GM19023 (cell line): ENCODE measurements at regions not wholly inside any gene's neighbourhood (a gene's known extent, or its start where the extent isn't known, plus 50 kb on each side); places are given as distances from the start of the nearest gene placed in this dataset.
"Not testable (repeated sequence)": the region's sequence is repeated elsewhere in the genome, so short reads cannot be mapped to it uniquely, and the experiment has no call there.

Source experiments
- ATAC-seq: cut with Tn5 transposase; IDR thresholded peaks from one replicate; pipeline ENCODE4 v1.9.1; 2021; ENCODE audit warnings: mild to moderate bottlenecking, moderate library complexity; ENCODE audit not compliant: unreplicated experiment

GRCh38 chr2:215565897-215566296 lies 130.0 kb upstream of the FN1 start:
- no peak for ATAC-seq

- ATAC-seq = no peak
Observed at GRCh38 chr2:215557701-215558100, 121.8 kb upstream of the FN1 start.

GRCh38 chr2:215556979-215557378 lies 121.1 kb upstream of the FN1 start:
- ATAC-seq = no peak

- ATAC-seq = no peak
Observed at GRCh38 chr2:215554689-215555498, 119.0 kb upstream of the FN1 start.

- ATAC-seq = no peak
Observed at GRCh38 chr2:215553946-215554345, 118.1 kb upstream of the FN1 start.

- ATAC-seq = no peak
Observed at GRCh38 chr2:215552144-215552580, 116.3 kb upstream of the FN1 start.

- ATAC-seq = no peak
Observed at GRCh38 chr2:215550331-215550730, 114.5 kb upstream of the FN1 start.

GRCh38 chr2:215548714-215549113 lies 112.8 kb upstream of the FN1 start:
- no peak for ATAC-seq

- no peak for ATAC-seq
Observed at GRCh38 chr2:215542690-215543089, 106.8 kb upstream of the FN1 start.

- ATAC-seq = no peak
Observed at GRCh38 chr2:215540658-215541057, 104.8 kb upstream of the FN1 start.

- ATAC-seq = no peak
Observed at GRCh38 chr2:215537611-215538010, 101.7 kb upstream of the FN1 start.

- no peak for ATAC-seq
Observed at GRCh38 chr2:215536510-215536909, 100.6 kb upstream of the FN1 start.

- no peak for ATAC-seq
Observed at GRCh38 chr2:215535741-215536140, 99.9 kb upstream of the FN1 start.

- ATAC-seq = no peak
Observed at GRCh38 chr2:215535125-215535668, 99.3 kb upstream of the FN1 start.

GRCh38 chr2:215533716-215534115 lies 97.8 kb upstream of the FN1 start:
- ATAC-seq = not testable (repeated sequence)

GRCh38 chr2:215532844-215533243 lies 97.0 kb upstream of the FN1 start:
- ATAC-seq = no peak

- ATAC-seq = no peak
Observed at GRCh38 chr2:215531284-215531683, 95.4 kb upstream of the FN1 start.

- ATAC-seq = no peak
Observed at GRCh38 chr2:215530191-215530968, 94.5 kb upstream of the FN1 start.

GRCh38 chr2:215529271-215529670 lies 93.4 kb upstream of the FN1 start:
- ATAC-seq = no peak

GRCh38 chr2:215528555-215528954 lies 92.7 kb upstream of the FN1 start:
- ATAC-seq = no peak

- ATAC-seq = no peak
Observed at GRCh38 chr2:215527736-215528135, 91.9 kb upstream of the FN1 start.

GRCh38 chr2:215526341-215526740 lies 90.5 kb upstream of the FN1 start:
- no peak for ATAC-seq
